GM10266 (cell line): ENCODE measurements at regions not wholly inside any gene's neighbourhood (a gene's known extent, or its start where the extent isn't known, plus 50 kb on each side); places are given as distances from the start of the nearest gene placed in this dataset.

Source experiments
- DNase-seq: peaks from one replicate; pipeline ENCODE4 v3.0.0; 2012; ENCODE audit errors: extremely low spot score
- TF ChIP-seq, protein P1 (sequence below): IDR thresholded peaks from 2 replicates; pipeline ENCODE4 v1.5.1; 2012; ENCODE audit warnings: mild to moderate bottlenecking, low read depth; ENCODE audit not compliant: control insufficient read depth, insufficient read depth; ENCODE audit errors: missing control alignments

GRCh38 chr6:25083784-25084507, 148.2 kb upstream of the RIPOR2 start:
- no peak for DNase-seq
- TF ChIP-seq, protein P1, sequence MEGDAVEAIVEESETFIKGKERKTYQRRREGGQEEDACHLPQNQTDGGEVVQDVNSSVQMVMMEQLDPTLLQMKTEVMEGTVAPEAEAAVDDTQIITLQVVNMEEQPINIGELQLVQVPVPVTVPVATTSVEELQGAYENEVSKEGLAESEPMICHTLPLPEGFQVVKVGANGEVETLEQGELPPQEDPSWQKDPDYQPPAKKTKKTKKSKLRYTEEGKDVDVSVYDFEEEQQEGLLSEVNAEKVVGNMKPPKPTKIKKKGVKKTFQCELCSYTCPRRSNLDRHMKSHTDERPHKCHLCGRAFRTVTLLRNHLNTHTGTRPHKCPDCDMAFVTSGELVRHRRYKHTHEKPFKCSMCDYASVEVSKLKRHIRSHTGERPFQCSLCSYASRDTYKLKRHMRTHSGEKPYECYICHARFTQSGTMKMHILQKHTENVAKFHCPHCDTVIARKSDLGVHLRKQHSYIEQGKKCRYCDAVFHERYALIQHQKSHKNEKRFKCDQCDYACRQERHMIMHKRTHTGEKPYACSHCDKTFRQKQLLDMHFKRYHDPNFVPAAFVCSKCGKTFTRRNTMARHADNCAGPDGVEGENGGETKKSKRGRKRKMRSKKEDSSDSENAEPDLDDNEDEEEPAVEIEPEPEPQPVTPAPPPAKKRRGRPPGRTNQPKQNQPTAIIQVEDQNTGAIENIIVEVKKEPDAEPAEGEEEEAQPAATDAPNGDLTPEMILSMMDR = no peak

DNA sequence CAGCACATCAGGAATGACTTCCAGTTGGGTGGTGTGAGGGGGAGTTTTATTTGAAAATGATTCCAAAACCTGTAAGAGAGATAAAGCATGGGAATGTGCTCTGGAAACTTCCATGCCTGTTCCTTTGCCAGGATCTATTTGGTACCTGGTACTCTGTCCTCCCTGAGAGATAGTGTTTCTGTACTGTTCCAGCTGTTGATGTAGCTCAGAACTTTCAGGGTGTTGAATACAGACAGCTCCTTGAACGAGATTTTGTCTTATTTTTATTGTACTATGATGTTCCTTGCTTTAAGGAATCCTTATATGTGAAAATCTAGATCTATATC, 148.7 kb upstream of the RIPOR2 start:
- TF ChIP-seq, protein P1 = no peak
- no peak for DNase-seq

DNA sequence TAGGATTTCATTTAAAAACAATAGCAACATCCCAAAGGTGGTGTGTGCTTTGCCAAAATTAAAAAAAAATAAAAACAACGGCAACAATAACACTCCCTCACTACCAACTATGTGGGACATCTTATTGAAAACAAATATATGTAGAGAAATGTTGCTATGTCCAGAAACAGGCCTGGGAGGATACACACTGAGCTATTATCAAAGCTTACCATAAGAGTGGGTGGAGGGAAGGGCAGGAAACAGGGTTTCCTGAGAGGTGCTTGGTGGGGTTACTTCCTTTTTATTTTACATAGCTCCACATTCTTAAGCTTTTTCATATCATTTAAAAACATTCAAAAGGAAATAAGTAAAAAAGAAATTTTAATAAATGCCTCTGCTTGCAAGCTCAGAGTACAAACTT, 150.0 kb upstream of the RIPOR2 start:
- no peak for DNase-seq
- TF ChIP-seq, protein P1 = no peak

DNA sequence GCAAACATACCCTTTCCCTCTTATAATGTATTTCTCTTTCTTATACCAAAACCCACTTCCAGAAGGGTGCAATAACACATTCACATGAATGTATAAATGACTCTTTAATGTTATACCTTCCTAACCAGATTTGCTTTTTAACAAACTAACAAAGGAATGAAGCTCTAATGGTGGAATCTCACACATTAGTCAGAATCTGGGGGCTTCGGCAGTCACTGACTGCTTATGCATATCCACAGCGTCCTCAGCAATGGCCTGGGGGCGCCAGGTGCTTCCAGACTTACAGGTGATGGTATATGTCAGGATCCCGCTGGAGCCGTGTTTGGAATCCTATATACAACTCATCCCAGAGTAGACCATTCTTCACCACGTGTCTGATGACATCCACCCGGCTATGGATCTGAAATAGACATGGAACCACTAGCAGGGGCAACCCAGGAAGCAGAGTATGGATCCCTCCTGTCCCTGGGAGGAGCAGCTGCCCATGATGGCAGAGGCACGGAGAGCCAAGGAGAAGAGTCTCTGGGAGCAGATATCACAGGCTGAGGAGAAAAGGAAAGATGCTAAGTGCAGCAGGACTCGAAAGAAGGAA, 150.8 kb upstream of the RIPOR2 start:
- TF ChIP-seq, protein P1 = no peak
- DNase-seq = no peak

DNA sequence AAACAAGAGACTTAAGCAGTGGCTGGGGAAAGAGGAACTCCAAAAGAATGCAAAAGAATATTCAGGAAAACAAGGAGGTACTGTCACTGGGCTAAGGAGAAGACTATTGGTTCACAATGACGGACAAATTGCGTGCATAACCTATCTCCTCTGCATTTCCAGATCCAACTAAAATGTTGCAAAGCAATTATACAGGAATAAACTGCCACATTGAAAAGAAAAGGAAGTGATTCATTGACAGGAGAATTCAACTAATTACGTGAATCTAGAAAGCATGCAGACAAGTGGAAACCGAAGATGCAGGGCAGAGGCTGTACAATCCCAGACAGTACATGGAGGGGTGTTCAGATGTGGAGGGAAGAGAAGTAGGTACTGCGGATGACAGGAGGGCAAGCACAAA, 152.8 kb upstream of the RIPOR2 start:
- TF ChIP-seq, protein P1 = no peak
- DNase-seq = no peak

DNA sequence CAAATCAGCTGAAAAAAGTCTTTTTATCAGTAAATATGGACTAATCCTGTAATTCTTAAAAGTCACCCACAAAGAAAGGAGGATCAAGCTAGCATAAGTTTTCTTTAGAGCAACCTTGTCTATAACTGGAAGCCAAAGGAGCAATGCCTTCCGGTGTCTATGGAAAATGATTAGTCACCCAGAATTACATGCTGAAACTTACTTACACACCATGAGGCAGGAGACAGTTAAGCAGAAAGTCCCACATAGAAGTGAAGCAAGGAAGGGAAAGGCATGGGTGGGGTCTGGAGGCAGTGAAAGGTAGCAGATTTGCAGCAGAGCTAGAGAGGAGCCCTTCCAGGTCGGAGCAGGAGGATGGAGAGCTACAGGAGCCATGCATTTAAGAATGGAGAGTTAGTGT, 153.7 kb upstream of the RIPOR2 start:
- TF ChIP-seq, protein P1 = no peak
- no peak for DNase-seq

GRCh38 chr6:25094726-25095125, 159.0 kb upstream of the RIPOR2 start:
- no peak for DNase-seq
- TF ChIP-seq, protein P1 = no peak
